ENCODE measurements at regions not wholly inside any gene's neighbourhood (a gene's known extent, or its start where the extent isn't known, plus 50 kb on each side); places are given as distances from the start of the nearest gene placed in this dataset.

DNA sequence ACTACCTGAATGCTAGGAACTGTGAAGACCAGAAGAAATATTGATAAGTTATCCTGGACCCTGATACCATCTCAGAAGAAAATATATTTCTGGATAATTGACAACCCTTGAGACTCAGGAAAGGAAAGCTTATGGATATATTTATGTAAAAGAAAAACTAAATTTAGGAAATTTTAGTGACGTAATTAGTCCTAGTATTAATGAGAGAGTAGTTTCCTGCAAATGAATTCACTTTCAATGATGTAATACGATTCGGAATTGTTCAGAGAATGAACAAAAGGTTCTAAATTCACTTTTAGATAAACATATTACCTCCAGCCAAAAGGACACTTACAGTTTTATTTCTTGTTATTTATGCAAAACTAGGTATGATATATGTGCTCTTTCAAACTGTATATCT lies 1120.1 kb upstream of the NCAM2 start:
- TF ChIP-seq, protein P1, sequence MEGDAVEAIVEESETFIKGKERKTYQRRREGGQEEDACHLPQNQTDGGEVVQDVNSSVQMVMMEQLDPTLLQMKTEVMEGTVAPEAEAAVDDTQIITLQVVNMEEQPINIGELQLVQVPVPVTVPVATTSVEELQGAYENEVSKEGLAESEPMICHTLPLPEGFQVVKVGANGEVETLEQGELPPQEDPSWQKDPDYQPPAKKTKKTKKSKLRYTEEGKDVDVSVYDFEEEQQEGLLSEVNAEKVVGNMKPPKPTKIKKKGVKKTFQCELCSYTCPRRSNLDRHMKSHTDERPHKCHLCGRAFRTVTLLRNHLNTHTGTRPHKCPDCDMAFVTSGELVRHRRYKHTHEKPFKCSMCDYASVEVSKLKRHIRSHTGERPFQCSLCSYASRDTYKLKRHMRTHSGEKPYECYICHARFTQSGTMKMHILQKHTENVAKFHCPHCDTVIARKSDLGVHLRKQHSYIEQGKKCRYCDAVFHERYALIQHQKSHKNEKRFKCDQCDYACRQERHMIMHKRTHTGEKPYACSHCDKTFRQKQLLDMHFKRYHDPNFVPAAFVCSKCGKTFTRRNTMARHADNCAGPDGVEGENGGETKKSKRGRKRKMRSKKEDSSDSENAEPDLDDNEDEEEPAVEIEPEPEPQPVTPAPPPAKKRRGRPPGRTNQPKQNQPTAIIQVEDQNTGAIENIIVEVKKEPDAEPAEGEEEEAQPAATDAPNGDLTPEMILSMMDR (conservative IDR thresholded peaks at IDR 0.05): no peak
- TF ChIP-seq ZFX (IDR thresholded peaks at IDR 0.05): no peak
- no peak overlapping the region for H3K27ac ChIP-seq

DNA sequence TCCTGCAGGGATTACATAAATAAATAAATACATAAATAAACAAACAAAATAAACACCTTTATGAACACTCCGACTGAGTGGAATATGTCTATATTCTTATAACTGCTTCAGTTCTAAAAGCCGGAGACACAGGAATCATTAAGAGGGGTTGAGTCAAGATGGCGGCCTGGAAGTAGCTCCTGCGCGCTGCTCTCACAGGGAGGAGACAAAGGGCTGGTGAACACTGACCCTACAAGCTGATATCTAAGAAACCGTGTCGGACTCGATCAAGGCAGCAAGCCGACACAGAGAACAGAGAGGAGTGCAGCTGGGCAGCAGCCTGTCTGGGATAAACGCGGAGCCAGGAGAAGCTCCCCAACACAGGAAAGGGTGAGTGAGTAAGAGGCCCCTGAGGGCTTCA lies 1098.6 kb upstream of the NCAM2 start:
- no peak overlapping the region for H3K27ac ChIP-seq
- TF ChIP-seq, protein P1 (conservative IDR thresholded peaks at IDR 0.05): no peak
- TF ChIP-seq ZFX (IDR thresholded peaks at IDR 0.05): no peak

DNA sequence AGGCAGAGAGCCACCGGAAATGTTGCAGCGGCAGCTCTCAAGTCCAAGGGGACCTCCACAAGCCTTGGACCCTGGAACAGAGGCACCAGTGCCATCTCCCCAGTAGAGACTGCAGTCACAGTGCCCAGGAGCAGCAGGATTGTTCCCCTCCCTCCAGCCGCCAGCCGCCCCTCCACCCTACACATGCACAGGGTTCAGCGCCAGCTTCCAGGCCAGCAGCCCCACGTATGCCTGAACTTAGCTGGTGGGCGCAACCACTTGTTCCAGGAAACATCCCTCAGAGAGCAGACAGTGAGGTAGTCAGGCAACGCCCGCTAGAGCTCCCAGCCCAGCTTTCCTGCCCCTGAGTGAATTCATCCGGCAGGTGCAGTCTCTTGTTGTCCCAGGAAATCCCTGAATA lies 1098.1 kb upstream of the NCAM2 start:
- TF ChIP-seq ZFX (IDR thresholded peaks at IDR 0.05): no peak
- TF ChIP-seq, protein P1 (conservative IDR thresholded peaks at IDR 0.05): no peak

DNA sequence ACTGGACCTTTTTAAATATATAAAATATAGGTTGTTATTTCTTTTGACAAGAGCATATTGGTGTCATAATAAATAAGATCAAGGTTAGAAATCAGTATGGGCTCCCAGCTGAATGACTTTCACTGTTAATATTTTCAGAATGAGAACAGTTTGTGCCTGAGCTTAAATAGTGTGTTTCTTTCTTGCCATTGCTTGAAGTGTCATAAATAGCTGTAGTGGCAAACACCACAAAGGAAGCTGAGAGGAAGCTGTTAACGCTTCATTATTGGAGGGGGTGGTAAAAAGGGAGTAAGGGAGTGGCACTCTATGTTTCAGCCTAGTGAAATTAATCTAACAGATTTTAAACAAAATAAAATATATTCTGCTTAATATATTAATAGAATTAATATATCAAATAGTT lies 1089.8 kb upstream of the NCAM2 start:
- no peak overlapping the region for H3K27ac ChIP-seq
- TF ChIP-seq, protein P1 (conservative IDR thresholded peaks at IDR 0.05): no peak
- TF ChIP-seq ZFX (IDR thresholded peaks at IDR 0.05): no peak

More for the DNA sequence above, 1098.1 kb upstream of the NCAM2 start:
- no peak overlapping the region for H3K27ac ChIP-seq

DNA sequence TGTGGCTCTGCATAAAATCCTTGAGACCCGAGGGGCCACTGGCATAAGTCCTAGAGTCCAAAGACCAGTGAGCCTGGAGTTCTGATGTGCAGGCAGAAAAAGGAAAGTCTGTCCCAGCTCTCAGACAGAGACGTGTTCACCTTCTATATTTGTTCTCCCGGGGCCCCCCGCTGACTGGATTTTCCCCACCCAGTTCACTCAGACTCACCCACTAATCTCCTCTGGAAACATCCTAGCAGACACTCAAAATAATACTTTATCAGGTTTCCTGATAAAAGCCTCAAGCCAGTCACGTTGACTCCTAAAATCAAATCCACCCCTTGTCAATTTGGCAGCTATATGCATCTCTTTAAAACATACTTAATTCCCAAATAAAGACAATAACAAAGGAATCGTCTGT lies 1084.2 kb upstream of the NCAM2 start:
- H3K27ac ChIP-seq: no peak overlapping the region
- no peak for TF ChIP-seq ZFX (IDR thresholded peaks at IDR 0.05)
- TF ChIP-seq, protein P1 (conservative IDR thresholded peaks at IDR 0.05): no peak

DNA sequence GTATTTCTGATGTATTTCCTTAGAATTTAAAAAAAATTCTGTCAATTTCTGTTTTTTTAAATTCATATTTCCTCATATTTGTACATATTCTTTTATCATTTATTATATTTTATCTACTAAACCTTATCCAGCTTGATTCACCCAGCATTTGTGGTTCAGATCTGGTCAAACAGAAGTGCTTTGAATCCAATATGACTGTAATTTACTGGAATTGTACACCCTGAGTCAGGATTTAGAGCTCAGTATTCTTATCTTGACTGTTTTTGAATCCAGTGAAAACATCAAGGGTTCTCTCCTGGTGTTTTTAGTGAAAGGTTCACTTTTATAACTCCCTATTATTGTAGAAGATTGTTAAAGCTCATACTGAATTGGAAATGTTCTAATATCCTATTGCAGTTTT lies 1077.0 kb upstream of the NCAM2 start:
- TF ChIP-seq, protein P1 (conservative IDR thresholded peaks at IDR 0.05): no peak
- no peak for TF ChIP-seq ZFX (IDR thresholded peaks at IDR 0.05)
- no peak overlapping the region for H3K27ac ChIP-seq

DNA sequence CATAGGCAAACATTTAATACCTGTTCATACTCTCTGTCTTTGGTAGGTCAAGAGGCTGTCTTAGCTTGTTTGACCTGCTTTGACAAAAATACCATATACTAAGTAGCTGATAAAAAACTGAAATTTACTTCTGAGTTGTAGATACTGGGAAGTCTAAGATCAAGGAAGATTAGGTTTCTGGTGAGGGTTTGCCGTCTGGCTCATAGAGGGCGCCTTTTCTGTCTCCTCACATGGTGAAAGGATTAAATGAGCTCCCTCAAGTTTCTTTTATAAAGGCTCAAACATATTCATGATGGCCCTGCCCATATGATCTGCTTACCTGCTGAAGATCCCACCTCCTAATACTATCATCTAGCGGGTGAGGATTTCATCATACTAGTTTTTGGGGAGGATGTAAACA lies 1076.1 kb upstream of the NCAM2 start:
- no peak overlapping the region for H3K27ac ChIP-seq
- no peak for TF ChIP-seq ZFX (IDR thresholded peaks at IDR 0.05)
- TF ChIP-seq, protein P1 (conservative IDR thresholded peaks at IDR 0.05): no peak; the same call in 1 of the 2 replicates
